IPS DF 6.9 (cell line): ENCODE measurements at regions not wholly inside any gene's neighbourhood (a gene's known extent, or its start where the extent isn't known, plus 50 kb on each side); places are given as distances from the start of the nearest gene placed in this dataset.
A peak's percentile ranks its signal among the peaks of the same experiment; 100 is the strongest.

Source experiments
- DNase-seq: peaks from one replicate; pipeline ENCODE4 v3.0.0-alpha.2; 2013; ENCODE audit warnings: low read depth, low spot score
- H3K27ac ChIP-seq: one replicate; pipeline ENCODE4 v1.5.1; 2013; ENCODE audit warnings: low read length, control low read depth
- H3K27me3 ChIP-seq: 2 replicates; pipeline ENCODE4 v1.6.1; 2013; ENCODE audit warnings: mild to moderate bottlenecking, low read length; ENCODE audit not compliant: control insufficient read depth, insufficient read depth
- H3K36me3 ChIP-seq: 2 replicates; pipeline ENCODE4 v1.6.1; 2013; ENCODE audit warnings: low read length; ENCODE audit not compliant: control insufficient read depth, insufficient read depth
- H3K4me1 ChIP-seq: 2 replicates; pipeline ENCODE4 v1.6.1; 2013; ENCODE audit warnings: low read length; ENCODE audit not compliant: control insufficient read depth, insufficient read depth
- H3K4me3 ChIP-seq: 2 replicates; pipeline ENCODE4 v1.5.1; 2013; ENCODE audit warnings: mild to moderate bottlenecking, low read length
- H3K9me3 ChIP-seq: 2 replicates; pipeline ENCODE4 v1.6.1; 2013; ENCODE audit warnings: low read length, inconsistent platforms; ENCODE audit not compliant: control insufficient read depth, insufficient read depth
- WGBS: extraction: QIAGEN DNeasy Blood & Tissue Kit; methylation state at CpG from one replicate; pipeline ENCODE4 v1.1.7; 2013; ENCODE audit warnings: mixed read lengths, missing lambda C conversion rate; ENCODE audit not compliant: insufficient read length, insufficient coverage; 5-methylcytosine and 5-hydroxymethylcytosine counted together

DNA sequence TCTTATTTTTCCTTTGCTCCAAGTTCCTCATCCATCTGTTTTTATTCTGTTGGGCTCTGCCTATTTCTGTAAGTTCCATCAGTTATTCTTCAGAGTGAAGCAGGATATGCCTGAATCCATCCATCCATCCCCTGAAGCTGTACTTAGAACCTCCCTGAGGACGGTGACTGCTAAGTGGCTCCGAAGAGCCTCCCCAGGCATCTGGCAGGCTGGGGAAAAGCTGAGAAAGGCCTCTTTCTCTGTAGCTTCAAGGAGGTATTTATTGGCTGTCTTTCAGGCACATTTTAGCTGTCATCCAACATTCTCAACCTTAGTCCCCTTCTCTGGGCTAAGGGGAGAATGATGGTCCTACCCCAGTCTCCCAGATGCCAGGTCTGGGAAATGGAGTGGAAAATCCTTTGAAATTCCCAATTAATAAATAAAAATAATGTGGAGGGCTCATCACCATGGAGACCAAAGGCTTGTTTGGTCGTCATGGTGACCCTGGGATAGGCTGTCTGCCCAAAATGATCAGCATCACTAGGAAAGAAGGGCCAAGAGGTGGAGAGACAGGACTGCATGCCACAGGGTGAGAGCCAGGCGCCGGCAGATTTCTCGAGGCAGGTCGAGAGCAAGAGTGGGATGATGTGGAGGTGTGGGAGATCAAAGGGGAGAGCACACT lies 82.0 kb downstream of the UBIAD1 start:
- no CpG with 5 or more reads among the region's 7 CpGs for WGBS
- Histone ChIP-seq H3K4me3 (no peak overlapping the region), H3K27ac (no peak overlapping the region), H3K27me3 (no peaks in the 10 kb centered on the region), H3K36me3 (no peaks in the 10 kb centered on the region), H3K9me3 (no peaks in the 10 kb centered on the region), H3K4me1 (peaks cover 6% of the 10 kb centered on the region; the same call in 1 of the 2 replicates)
- DNase-seq = no peak

DNA sequence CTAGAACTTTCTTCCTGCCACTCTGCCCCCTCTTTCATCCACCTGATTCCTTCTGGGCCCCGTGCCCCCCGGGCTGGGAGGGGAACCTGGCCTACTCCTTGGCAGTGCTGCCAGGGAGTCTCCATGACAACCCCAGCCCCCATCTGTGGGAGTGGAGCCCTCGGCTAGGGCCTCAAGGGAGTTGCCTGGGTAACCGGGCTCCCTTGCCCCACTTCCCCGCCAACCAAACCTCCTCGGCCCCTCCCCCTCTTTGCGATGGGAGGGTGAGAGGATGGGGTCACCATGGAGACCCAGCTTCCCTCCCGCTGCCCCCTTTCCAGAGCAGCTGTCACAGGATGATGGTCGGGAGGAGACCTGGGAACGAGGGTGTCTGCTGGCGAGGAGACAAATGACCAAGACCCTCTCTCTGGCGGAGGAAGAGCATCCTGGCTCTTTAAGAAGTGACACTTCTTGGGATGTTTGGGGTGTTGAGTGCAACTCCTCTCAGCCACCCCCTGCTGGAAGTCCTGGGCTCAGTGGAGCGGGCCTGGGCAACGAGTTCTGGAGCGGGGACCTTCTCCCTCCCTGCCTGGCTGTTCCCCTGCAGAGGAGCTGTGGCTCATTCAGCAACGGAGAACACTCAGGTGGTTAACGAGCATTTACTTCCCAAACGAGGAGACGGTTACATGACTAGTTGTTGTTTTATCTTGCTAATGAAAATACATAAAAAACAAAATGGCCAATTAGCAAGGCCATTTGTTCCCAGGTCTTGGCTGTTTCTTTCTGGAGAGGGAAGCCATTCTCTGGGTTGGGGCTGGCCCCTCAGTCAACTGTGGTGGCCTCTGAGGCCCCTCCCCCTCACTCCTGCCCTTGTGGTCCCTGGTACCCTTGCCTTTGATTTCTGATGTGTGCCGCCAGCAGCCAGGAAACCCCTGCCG lies 82.8 kb downstream of the UBIAD1 start:
- DNase-seq = peak; percentile 63
- Histone ChIP-seq H3K27me3 (no peaks in the 10 kb centered on the region), H3K4me3 (no peak overlapping the region), H3K4me1 (peaks cover 6% of the 10 kb centered on the region; the same call in 1 of the 2 replicates), H3K27ac (peak overlapping the region; percentile 33), H3K36me3 (no peaks in the 10 kb centered on the region), H3K9me3 (no peaks in the 10 kb centered on the region)
- no CpG with 5 or more reads among the region's 21 CpGs for WGBS

DNA sequence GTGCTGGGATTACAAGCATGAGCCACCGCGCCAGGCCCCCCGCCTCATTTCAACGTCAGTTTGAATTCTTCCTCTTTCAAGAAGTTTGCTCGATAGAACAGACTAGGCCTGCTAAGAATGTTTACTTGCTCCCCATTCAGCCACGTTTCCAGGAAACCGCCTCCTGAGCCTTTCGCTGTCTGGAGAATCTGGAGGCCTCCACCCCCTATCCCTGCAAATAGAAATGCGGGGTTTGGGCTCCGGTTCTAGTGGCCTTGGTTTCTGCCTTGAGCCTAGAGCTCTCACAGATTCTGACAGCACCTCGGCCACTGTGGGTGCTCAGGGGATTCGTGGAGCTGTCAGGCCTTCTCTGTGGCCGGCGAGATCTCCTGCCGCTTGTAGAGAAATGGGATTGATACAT lies 84.3 kb downstream of the UBIAD1 start:
- WGBS = no CpG with 5 or more reads among the region's 15 CpGs
- no peak overlapping the region for H3K4me3 ChIP-seq
- H3K27me3 ChIP-seq = no peaks in the 10 kb centered on the region
- H3K9me3 ChIP-seq = no peaks in the 10 kb centered on the region
- no peak for DNase-seq
- no peaks in the 10 kb centered on the region for H3K36me3 ChIP-seq
- peaks cover 6% of the 10 kb centered on the region; the same call in 1 of the 2 replicates for H3K4me1 ChIP-seq
- no peak overlapping the region for H3K27ac ChIP-seq

DNA sequence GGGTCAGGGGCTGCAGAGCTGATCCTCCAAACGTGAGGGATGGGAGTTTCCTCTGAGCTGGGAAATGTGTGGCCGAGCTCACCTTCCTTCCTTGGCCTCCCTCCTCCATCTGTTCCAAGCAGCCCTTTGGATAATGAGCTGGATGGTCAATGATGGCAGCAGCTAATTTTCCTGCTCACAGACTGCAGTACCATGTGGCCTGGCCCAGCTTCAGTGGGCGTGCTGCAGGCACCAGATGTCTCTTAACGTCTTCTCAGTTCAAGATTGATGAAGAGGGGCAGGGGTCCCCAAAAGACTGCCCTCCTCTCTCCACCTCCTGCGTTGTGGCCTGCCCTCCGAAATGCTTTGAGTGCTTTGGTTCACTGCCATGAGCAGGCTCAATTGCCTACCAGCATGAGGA lies 86.0 kb downstream of the UBIAD1 start:
- Histone ChIP-seq H3K4me3 (no peak overlapping the region), H3K9me3 (no peaks in the 10 kb centered on the region), H3K4me1 (peaks cover 7% of the 10 kb centered on the region), H3K27me3 (no peaks in the 10 kb centered on the region), H3K36me3 (no peaks in the 10 kb centered on the region), H3K27ac (no peak overlapping the region)
- no peak for DNase-seq
- WGBS = no CpG with 5 or more reads among the region's 6 CpGs

DNA sequence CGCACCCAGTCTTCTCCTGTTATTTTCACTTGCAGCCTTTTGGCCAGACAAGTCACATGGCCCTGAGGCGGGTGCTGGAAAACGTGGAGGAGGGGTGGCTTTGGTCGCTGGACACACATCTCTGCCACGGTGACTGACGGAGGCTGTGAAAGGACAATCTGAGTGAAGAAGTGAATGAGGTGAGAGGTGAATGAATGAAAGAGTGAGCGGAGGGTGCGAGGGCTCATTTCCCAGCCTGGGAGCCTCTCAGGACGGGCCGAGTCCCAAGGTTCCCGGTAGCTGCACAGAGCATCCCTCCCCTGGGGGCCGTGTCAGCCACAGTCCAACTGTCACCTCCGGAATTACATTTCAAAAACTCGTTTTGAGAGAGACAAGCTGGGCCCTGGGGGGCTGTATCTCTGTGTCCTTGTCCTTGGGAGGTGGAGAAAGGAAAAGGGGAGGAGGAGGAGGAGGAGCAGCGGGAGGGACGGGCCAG lies 89.6 kb downstream of the UBIAD1 start:
- no CpG with 5 or more reads among the region's 16 CpGs for WGBS
- DNase-seq = no peak
- Histone ChIP-seq H3K4me3 (no peak overlapping the region), H3K9me3 (no peaks in the 10 kb centered on the region), H3K27ac (no peak overlapping the region), H3K4me1 (peaks cover 3% of the 10 kb centered on the region), H3K27me3 (no peaks in the 10 kb centered on the region), H3K36me3 (no peaks in the 10 kb centered on the region)

DNA sequence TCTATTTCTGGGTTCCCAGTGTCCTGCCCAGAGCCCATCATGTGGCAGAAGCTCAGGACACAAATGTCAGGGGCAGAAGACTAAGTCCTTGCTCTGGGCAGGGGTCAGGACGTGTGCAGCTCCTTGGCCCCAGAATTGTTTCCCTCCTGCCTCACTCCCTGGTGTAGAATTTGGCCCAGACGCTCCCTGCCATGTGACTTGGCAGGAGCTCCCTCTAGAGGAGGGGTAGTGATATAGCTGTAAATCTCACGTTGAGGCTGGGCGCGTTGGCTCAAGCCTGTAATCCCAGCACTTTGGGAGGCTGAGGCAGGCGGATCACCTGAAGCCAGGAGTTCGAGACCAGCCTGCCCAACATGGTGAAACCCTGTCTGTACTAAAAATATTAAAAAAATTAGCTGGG lies 91.2 kb downstream of the UBIAD1 start:
- Histone ChIP-seq H3K4me1 (peaks cover 1% of the 10 kb centered on the region; the same call in 1 of the 2 replicates), H3K36me3 (no peaks in the 10 kb centered on the region), H3K4me3 (no peak overlapping the region), H3K9me3 (no peaks in the 10 kb centered on the region), H3K27me3 (no peaks in the 10 kb centered on the region), H3K27ac (no peak overlapping the region)
- WGBS = no CpG with 5 or more reads among the region's 7 CpGs
- no peak for DNase-seq

DNA sequence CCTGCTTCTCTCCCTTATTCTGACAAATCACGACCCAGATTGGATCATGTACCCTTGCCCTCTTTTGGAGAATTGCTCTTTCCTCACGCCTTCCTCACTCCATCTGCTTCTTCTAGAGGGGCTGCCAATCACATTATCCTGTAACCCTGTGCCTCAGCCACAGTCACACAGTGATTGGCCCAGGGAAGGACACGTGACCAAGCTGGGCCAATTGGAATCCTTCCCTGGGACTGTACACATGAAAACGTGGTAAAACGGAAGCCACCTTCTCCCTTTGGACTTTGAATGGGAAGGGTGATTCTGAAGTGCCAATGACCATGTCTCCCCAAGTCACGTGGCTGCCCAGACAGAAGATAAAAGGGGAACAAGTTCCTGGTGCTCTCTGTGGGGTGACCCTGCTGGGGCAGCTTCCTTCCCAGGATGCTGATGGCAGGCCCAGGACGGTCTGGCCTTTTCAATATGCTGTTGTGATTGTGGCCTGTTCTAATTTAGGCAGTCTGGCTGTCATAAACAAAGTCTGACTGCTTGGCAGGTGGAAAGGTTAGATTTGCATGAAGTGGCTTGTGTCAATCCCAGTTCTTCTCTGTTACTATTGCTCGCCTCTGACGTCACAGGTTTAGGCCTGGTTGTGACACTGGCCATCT lies 92.9 kb downstream of the UBIAD1 start:
- H3K4me3 ChIP-seq = no peak overlapping the region
- peaks cover 1% of the 10 kb centered on the region; the same call in 1 of the 2 replicates for H3K4me1 ChIP-seq
- H3K27me3 ChIP-seq = no peaks in the 10 kb centered on the region
- no peaks in the 10 kb centered on the region for H3K36me3 ChIP-seq
- no peak for DNase-seq
- H3K27ac ChIP-seq = no peak overlapping the region
- no CpG with 5 or more reads among the region's 9 CpGs for WGBS
- no peaks in the 10 kb centered on the region for H3K9me3 ChIP-seq

DNA sequence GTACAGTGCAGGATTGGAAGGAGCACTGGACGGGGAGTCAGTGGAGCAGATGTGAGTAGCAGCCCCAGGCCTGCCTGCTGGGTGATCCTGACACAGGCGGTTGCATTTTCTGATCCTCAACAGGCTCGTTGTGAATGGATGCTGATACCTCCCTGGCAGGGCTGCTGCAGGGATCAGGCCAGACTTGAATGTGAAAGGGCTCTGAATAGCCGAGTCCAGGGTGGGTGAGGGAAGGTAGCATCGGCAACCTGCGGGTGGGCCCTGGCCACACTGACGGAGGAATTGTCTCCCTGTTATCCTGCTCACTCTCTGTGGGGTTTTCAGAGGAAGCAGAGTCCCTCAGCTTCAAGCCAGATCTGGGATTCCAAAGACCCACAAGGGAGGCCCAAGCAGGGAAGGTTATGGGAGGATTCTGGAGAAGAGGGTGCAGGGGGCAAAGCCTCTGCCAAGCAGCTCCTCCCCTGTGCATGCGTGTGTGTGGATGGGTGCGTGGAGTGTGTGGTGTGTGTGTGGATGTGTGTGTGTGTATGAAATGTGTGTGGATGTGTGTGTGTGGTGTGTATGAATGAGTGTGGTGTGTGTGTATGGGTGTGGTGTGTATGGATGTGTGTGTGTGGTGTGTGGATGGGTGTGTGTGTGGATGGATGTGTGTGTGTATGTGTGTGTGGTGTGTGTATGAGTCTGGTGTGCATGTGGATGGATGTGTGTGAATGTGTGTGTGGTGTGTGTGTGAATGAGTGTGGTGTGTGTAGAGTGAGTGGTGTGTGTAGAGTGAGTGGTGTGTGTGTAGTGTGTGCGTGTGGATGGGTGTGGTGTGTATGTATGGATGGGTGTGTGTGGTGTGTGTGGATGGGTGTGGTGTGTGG lies 100.3 kb downstream of the UBIAD1 start:
- H3K27me3 ChIP-seq = no peaks in the 10 kb centered on the region
- H3K27ac ChIP-seq = no peak overlapping the region
- WGBS = 100% methylated on average over 2 of the region's 10 CpGs
- DNase-seq = no peak
- no peaks in the 10 kb centered on the region for H3K9me3 ChIP-seq
- no peak overlapping the region for H3K4me3 ChIP-seq
- peaks cover 7% of the 10 kb centered on the region; the same call in 1 of the 2 replicates for H3K4me1 ChIP-seq
- no peaks in the 10 kb centered on the region for H3K36me3 ChIP-seq

DNA sequence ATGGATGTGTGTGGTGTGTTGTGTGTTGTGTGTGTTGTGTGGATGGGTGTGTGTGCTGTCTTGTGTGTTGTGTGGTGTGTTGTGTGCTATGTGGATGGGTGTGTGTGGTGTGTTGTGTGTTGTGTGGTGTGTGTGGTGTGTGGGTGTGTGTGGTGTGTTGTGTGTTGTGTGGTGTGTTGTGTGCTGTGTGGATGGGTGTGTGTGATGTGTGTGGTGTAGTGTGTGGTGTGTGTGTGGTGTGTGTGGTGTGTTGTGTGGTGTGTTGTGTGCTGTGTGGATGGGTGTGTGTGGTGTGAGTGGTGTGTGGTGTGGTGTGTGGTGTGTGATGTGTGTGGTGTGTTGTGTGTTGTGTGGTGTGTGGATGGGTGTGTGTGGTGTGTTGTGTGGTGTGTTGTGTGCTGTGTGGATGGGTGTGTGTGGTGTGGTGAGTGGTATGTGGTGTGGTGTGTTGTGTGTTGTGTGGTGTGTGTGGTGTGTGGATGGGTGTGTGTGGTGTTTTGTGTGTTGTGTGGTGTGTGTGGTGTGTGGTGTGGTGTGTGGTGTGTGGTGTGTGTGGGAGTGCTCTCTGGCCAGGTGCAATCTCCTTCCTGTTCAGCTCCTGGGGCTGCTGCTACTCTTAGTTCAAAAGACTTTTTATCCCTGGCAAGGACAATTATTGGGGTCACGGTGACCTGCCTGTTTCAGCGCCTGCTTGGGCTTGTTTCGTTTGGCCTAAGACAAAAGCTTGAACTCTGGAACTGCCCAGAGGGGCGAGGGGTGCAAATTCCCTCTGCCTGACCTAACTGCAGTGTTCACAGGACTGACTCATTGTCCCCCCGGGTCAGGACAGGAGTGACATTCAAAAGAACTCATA lies 101.1 kb downstream of the UBIAD1 start:
- no CpG with 5 or more reads among the region's 5 CpGs for WGBS
- H3K36me3 ChIP-seq = no peaks in the 10 kb centered on the region
- no peaks in the 10 kb centered on the region for H3K27me3 ChIP-seq
- H3K9me3 ChIP-seq = no peaks in the 10 kb centered on the region
- no peak for DNase-seq
- peaks cover 7% of the 10 kb centered on the region; the same call in 1 of the 2 replicates for H3K4me1 ChIP-seq
- H3K4me3 ChIP-seq = no peak overlapping the region
- no peak overlapping the region for H3K27ac ChIP-seq
